NCI-H460 (cell line): ENCODE measurements at regions not wholly inside any gene's neighbourhood (a gene's known extent, or its start where the extent isn't known, plus 50 kb on each side); places are given as distances from the start of the nearest gene placed in this dataset.
"Not testable (repeated sequence)": the region's sequence is repeated elsewhere in the genome, so short reads cannot be mapped to it uniquely, and the experiment has no call there.

Experiments used
- DNase-seq: peaks from one replicate; pipeline ENCODE4 v3.0.0-alpha.2; 2016; ENCODE audit warnings: low read depth; ENCODE audit errors: extremely low read depth

- not testable (repeated sequence) for DNase-seq
Observed at GRCh38 chr4:53699310-53699709, 108.0 kb upstream of the LNX1 start.

GRCh38 chr4:53697016-53697685 is 105.9 kb upstream of the LNX1 start:
- no peak for DNase-seq

- no peak for DNase-seq
Observed at GRCh38 chr4:53695540-53696463, 104.5 kb upstream of the LNX1 start.

- no peak for DNase-seq
Observed at GRCh38 chr4:53694666-53695065, 103.4 kb upstream of the LNX1 start.

- no peak for DNase-seq
Observed at GRCh38 chr4:53693909-53694308, 102.6 kb upstream of the LNX1 start.

- no peak for DNase-seq
Observed at GRCh38 chr4:53693408-53693807, 102.1 kb upstream of the LNX1 start.

GRCh38 chr4:53688186-53688790 is 97.0 kb upstream of the LNX1 start:
- no peak for DNase-seq

GRCh38 chr4:53686521-53686920 is 95.2 kb upstream of the LNX1 start:
- DNase-seq = no peak

GRCh38 chr4:53684136-53685130 is 93.1 kb upstream of the LNX1 start:
- no peak for DNase-seq

- DNase-seq = no peak
Observed at GRCh38 chr4:53682908-53683307, 91.6 kb upstream of the LNX1 start.

GRCh38 chr4:53682196-53682595 is 90.9 kb upstream of the LNX1 start:
- no peak for DNase-seq

- no peak for DNase-seq
Observed at GRCh38 chr4:53680598-53680997, 89.3 kb upstream of the LNX1 start.

GRCh38 chr4:53680168-53680567 is 88.9 kb upstream of the LNX1 start:
- DNase-seq = no peak

- no peak for DNase-seq
Observed at GRCh38 chr4:53676402-53676871, 85.2 kb upstream of the LNX1 start.

- DNase-seq = no peak
Observed at GRCh38 chr4:53674903-53675302, 83.6 kb upstream of the LNX1 start.

GRCh38 chr4:53672873-53673272 is 81.6 kb upstream of the LNX1 start:
- DNase-seq = no peak

GRCh38 chr4:53671757-53672156 is 80.5 kb upstream of the LNX1 start:
- no peak for DNase-seq

GRCh38 chr4:53659737-53660136 is 68.5 kb upstream of the LNX1 start:
- no peak for DNase-seq

GRCh38 chr4:53659112-53659511 is 67.8 kb upstream of the LNX1 start:
- no peak for DNase-seq

GRCh38 chr4:53658029-53658428 is 66.7 kb upstream of the LNX1 start:
- DNase-seq = no peak
